Activated CD4-positive, alpha-beta T cell treated with anti-CD3 and anti-CD28 coated beads, Interleukin-2, Interleukin-4, amounts not matched to agents 100 ng/mL and 50 ng/mL, durations not matched to agents 16 hours and 8 hours (primary cell): ENCODE measurements at regions not wholly inside any gene's neighbourhood (a gene's known extent, or its start where the extent isn't known, plus 50 kb on each side); places are given as distances from the start of the nearest gene placed in this dataset.

Experiments
- DNase-seq: peaks from one replicate; pipeline ENCODE4 v3.0.0-alpha.2; 2020; ENCODE audit warnings: low spot score

- no peak for DNase-seq
These were observed 97.8 kb downstream of the ZNF674 start for GRCh38 chrX:46447384-46447783.

DNA sequence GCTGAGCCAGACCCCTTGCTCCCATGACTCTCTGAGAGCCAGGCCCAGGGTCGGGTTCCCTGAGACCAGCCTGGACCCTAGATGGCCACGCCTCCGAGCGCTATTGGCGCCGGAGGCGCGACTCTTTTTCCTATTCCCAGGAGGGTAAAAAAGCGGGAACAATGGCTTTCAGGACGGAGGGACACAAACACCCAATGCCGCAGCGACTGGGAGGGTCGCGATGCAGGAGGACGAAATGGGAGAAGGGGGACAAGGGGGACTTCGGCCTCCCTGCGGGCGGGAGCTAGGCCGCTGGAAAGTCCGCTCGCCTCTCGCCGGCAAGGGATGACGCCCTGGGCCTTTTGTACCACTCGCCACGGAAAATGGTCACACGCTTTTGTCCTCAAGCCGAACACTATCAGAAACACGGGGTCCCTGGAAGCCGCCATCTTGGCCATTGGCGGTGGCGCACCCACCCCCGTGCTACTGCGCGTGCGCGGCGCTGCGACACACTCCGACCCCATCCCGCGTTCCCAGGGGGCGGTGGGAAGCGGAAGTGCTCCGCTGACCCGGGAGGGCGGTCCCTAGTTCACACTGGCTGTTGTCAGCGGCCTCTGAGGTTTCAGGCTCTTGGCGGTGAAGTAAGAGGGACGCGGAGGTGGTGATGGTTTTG is 98.4 kb downstream of the ZNF674 start:
- peak; percentile 85 for DNase-seq

- DNase-seq = no peak
These were observed 101.2 kb downstream of the ZNF674 start for GRCh38 chrX:46444011-46444410.

DNA sequence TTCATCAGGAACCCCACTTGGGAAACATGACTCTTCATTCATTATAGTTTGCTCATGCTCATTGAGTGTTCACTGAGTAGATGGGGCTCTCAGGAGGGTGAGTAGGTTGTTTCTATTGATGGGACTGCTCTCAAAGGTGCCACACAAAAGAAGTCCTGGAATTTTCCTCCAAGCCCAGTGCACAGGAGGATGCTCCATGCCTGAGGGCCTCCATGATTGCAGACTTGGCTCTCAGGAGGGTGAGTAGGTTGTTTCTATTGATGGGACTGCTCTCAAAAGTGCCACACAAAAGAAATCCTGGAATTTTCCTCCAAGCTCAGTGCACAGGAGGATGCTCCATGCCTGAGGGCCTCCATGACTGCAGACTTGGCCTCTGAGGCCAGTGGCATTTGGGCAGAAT is 108.5 kb downstream of the ZNF674 start:
- no peak for DNase-seq

DNA sequence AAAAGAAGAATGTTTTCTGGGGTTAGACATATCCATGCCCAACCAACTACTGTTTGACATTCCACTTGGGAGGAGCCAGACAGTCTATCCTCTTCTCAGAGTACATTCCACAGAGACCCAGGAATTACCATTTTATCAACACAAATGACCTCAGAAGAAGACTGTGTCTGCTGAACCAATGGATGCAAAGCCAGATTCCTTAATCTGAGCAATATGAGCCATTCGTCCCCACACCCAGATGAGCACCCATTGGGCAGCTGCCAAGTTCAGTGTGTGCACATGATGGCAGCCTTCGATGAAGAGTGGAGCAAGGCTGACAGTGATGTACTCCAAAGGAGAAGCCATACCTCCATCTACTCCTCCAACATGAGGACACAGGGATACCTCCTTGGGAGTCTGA is 111.3 kb downstream of the ZNF674 start:
- DNase-seq = no peak

GRCh38 chrX:46408553-46409407 is 136.4 kb downstream of the ZNF674 start:
- DNase-seq = peak; percentile 62

- DNase-seq = no peak
These were observed 137.5 kb downstream of the ZNF674 start for GRCh38 chrX:46407753-46408130.

GRCh38 chrX:46407036-46407752 is 138.0 kb downstream of the ZNF674 start:
- DNase-seq = no peak

DNA sequence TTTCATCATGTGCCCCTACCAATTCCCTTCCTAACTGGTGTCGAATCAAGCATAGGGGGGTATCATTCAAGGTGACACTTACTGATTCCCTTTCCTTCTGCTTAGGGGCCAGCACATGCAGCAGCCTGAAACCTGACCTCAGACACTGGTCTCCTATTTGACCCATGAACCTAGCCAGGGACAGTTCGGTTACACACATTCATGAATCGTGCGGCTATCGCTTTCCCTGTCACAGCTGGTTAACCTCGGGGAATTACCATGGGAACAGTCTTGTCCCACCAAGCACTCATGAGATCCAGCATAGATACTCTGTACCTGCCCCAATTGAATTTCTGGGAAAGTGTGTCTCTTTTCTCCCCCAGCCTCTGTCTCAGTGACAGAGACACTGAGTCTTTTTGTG is 140.4 kb downstream of the ZNF674 start:
- DNase-seq = no peak

- DNase-seq = no peak
These were observed 144.4 kb downstream of the ZNF674 start for GRCh38 chrX:46400530-46401443.

GRCh38 chrX:46398874-46399273 is 146.3 kb downstream of the ZNF674 start:
- no peak for DNase-seq

DNA sequence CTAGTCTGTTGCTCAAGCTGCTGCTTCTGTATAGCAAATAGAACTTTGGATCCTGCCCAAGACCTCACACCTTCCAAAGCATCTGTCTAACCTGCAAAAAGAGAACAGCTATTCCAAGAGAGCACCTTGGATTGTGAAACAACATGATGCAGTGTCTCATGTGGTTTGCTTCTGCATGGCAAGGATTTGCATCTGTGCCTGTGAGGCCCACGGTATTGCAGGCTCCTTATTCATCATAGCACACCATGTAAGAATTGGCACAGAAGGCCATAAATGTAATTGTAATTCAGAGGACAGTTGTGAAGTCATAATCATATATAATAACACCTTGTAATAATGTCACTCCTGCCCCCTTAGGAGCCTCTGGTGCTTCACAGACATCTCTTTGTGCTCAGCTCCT is 147.1 kb downstream of the ZNF674 start:
- no peak for DNase-seq

GRCh38 chrX:46386511-46386910 is 158.7 kb downstream of the ZNF674 start:
- DNase-seq = no peak

DNA sequence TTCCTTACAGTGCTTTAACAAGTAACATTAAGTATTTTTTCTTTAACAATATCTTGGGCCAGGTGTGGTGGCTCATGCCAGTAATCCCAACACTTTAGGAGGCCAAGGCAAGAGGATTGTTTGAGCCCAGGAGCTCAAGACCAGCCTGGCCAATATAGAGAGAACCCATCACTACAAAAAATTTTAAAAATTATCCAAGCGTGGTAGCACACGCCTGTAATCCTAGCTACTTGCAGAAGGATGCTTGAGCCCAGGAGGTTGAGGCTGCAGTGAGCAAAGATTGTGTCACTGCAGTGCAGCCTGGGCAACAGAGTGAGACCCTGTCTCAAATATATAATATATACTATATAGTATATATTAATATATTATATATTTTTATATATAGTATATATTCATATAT is 162.2 kb downstream of the ZNF674 start:
- no peak for DNase-seq

- no peak for DNase-seq
These were observed 162.6 kb downstream of the ZNF674 start for GRCh38 chrX:46382595-46382994.

DNA sequence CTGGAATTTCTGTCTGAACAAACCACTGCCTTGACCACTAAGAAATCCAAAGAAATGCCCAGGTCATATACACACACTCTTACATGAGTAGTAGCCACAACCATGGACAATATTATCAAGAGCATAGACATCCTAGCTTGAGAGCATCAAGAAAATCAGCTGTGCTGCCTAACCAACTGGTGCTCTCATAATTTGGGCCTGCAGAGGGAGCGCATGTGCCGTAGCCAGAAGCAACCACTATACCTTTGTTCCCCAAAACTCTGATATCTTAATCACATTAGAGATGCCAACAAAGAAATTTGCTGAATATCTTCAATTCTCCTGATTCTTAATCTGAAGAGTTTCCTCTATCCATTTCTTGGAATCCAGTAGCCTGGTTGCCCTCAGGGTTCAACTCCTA is 163.6 kb downstream of the ZNF674 start:
- peak; percentile 25 for DNase-seq

GRCh38 chrX:46380148-46380752 is 165.0 kb downstream of the ZNF674 start:
- DNase-seq = no peak

GRCh38 chrX:46376246-46376885 is 168.9 kb downstream of the ZNF674 start:
- DNase-seq = peak; percentile 34

- DNase-seq = no peak
These were observed 169.4 kb downstream of the ZNF674 start for GRCh38 chrX:46375831-46376230.

DNA sequence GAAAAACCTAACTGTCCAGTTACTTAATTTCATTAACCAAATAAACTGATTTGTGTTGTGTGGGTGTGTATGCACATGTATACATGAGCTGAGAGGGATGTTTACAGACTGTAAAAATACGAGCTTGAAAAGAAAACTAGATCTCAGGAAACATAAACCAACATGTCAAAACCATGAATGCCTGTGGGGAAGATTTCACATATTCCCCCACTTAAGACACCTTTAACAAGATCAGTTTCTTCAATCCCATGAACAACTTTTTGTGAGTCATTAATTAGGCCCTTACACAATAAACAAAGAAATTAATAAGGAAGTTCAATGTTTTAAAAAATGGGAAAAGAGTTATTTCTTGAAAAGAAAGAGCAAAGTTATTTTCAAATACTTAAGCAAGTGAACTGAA is 170.8 kb downstream of the ZNF674 start:
- DNase-seq = no peak

DNA sequence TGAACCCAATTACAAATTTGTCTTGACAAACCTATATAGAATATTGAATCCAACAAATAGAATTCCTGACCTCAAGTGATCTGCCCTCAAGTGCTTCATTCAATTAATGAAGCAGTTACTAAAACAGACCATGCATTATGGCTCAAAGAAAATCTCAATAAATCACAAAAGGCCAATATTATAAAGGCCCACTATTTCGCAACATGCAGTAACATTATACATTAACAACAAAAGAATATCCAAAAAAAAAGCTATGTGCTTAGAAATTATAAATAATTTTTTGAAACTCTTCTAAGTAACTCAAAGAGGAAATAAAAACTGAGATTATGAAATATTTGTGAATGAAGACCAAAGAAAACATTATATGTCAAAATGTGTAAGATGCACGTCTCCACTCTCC is 177.7 kb downstream of the ZNF674 start:
- DNase-seq = no peak
